Gastrocnemius medialis (tissue), 4 donors: ENCODE measurements at regions not wholly inside any gene's neighbourhood (a gene's known extent, or its start where the extent isn't known, plus 50 kb on each side); places are given as distances from the start of the nearest gene placed in this dataset.

ENCODE experiments used
- ATAC-seq, 2 donors: fragments of 150-250 bp; one replicate each; pipeline ENCODE4 v1.9.1; 2016
- DNase-seq, 2 donors: peaks; one replicate each; pipeline ENCODE4 v3.0.0-alpha.2; 2019
- H3K27ac ChIP-seq, 4 donors: fragments of 200-600 bp; sonication (generic); 1 replicate in 1 of 4; 2 replicates in 3 of 4; pipeline ENCODE4 v1.5.1; 2016 to 2018; ENCODE audit warnings: mild to moderate bottlenecking in 2 of 4, moderate library complexity in 1 of 4
- H3K27me3 ChIP-seq, 3 donors: fragments of 200-600 bp; sonication (generic) in 2 of 3; 1 replicate in 1 of 3; 2 replicates in 2 of 3; pipeline versions ENCODE4 v1.5.1 to v1.6.0; 2016 to 2019; ENCODE audit warnings: mild to moderate bottlenecking in 1 of 3, moderate library complexity in 1 of 3
- H3K36me3 ChIP-seq, 2 donors: fragments of 200-600 bp; sonication (generic) in 1 of 2; one replicate each; pipeline ENCODE4 v1.5.1; 2017 to 2018
- H3K4me1 ChIP-seq, 2 donors: fragments of 200-600 bp; sonication (generic) in 1 of 2; one replicate each; pipeline ENCODE4 v1.5.1; 2016 to 2017; ENCODE audit warnings: mild to moderate bottlenecking in 2 of 2
- H3K4me3 ChIP-seq, 4 donors: fragments of 200-600 bp; sonication (generic) in 3 of 4; 1 replicate in 1 of 4; 2 replicates in 3 of 4; pipeline ENCODE4 v1.5.1; 2016 to 2019; ENCODE audit warnings: mild to moderate bottlenecking in 2 of 4
- H3K9me3 ChIP-seq, 3 donors: fragments of 200-600 bp; sonication (generic) in 2 of 3; 1 replicate in 1 of 3; 2 replicates in 2 of 3; pipeline ENCODE4 v1.5.1; 2016 to 2019
- CTCF ChIP-seq, 5 experiments: fragments of 450-650 bp in 3 of 5; fragments of 200-600 bp in 2 of 5; sonication (generic) in 2 of 5; IDR thresholded peaks in 4 of 5; conservative IDR thresholded peaks in 1 of 5; 1 replicate in 4 of 5; 2 replicates in 1 of 5; pipeline ENCODE4 v1.5.1; 2016 to 2019; ENCODE audit warnings: antibody characterized with exemption in 5 of 5, mild to moderate bottlenecking in 3 of 5, moderate library complexity in 3 of 5
- POLR2A ChIP-seq, 2 donors: fragments of 450-650 bp; IDR thresholded peaks; one replicate each; pipeline ENCODE4 v1.6.1; 2017; ENCODE audit warnings: antibody characterized with exemption in 2 of 2, mild to moderate bottlenecking in 2 of 2, moderate library complexity in 2 of 2
- in situ Hi-C, 4 donors: fragments of 200-750 bp; cut with MboI; loops; one replicate each; pipeline versions ENCODE4 v1.15.0 to v1.8.0; 2017; ENCODE audit warnings: low sequenced_read_pairs in 4 of 4
- intact Hi-C: fragments of 100-400 bp; cut with DNase I; formaldehyde crosslinking; loops from one replicate; pipeline ENCODE4 v1.15.1; 2023; ENCODE audit warnings: low total_unique reads

DNA sequence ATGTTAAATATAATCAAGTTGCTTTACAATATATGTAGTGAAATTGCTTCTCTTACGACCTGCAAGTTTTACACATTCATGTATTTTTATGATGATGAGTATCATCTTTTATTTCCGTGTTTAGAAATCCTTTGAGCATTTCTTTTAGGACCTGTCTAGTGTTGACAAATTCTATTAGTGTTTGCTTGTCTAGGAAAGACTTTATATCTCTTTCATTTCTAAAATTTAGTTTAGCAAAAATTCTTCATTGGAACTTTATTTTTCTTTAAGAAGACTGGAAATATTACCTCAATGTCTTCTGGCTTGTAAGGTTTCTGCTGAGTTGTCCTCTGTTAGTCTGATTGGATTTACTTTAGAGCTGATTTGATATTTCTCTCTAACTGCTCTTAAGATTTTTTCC, 920.9 kb upstream of the CTNND2 start:
- H3K4me1 ChIP-seq = no peaks in the 10 kb centered on the region
- intact Hi-C loops (no loop called here), in situ Hi-C loops (no loop called here)
- H3K9me3 ChIP-seq = no peaks in the 10 kb centered on the region
- no peaks in the 10 kb centered on the region for H3K36me3 ChIP-seq
- DNase-seq (no peak), ATAC-seq (no peak)
- no peaks in the 10 kb centered on the region for H3K27me3 ChIP-seq
- no peak overlapping the region for H3K4me3 ChIP-seq
- H3K27ac ChIP-seq = no peak overlapping the region
- TF ChIP-seq POLR2A (IDR thresholded peaks at IDR 0.05) = no peak
- no peak for TF ChIP-seq CTCF (IDR thresholded peaks at IDR 0.05 in 4 of 5, conservative IDR thresholded peaks at IDR 0.05 in 1 of 5)

DNA sequence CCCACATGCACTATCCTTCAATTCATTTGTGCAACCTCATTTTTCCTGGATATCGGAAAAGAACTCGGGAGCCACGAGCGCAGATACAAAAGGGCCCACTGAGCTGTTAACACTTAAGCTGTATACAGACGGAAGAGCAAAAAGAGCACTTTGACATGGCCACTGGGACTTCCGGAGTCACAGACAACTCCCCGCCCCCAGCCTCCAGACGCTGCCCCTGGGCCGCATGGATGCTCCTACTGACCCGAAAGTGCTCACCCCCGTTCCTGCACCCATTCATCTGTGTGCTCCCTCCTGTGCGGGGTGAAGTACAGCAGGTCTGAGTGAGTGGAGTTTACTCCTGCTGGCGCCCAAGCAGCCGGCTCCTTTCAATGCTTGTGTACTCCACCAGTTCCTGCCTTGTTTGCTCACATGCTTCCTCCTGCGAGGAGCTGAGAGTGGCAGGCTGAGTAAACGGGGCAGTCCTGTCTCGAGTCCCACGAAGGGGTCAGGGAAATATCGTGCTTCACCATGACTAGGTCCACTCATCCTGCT, 901.0 kb upstream of the CTNND2 start:
- TF ChIP-seq POLR2A (IDR thresholded peaks at IDR 0.05) (no peak), CTCF (IDR thresholded peaks at IDR 0.05 in 4 of 5, conservative IDR thresholded peaks at IDR 0.05 in 1 of 5) (no peak)
- Histone ChIP-seq H3K27me3 (no peaks in the 10 kb centered on the region), H3K4me1 (no peaks in the 10 kb centered on the region), H3K4me3 (no peak overlapping the region), H3K27ac (no peak overlapping the region), H3K36me3 (no peaks in the 10 kb centered on the region), H3K9me3 (no peaks in the 10 kb centered on the region)
- no peak for ATAC-seq
- no peak for DNase-seq
- in situ Hi-C loops (no loop called here), intact Hi-C loops (no loop called here)

GRCh38 chr5:12799165-12799564, 894.9 kb upstream of the CTNND2 start:
- Histone ChIP-seq H3K4me1 (no peaks in the 10 kb centered on the region), H3K27me3 (no peaks in the 10 kb centered on the region), H3K9me3 (no peaks in the 10 kb centered on the region), H3K27ac (no peak overlapping the region), H3K36me3 (no peaks in the 10 kb centered on the region), H3K4me3 (no peak overlapping the region)
- ATAC-seq (no peak), DNase-seq (no peak)
- intact Hi-C loops = no loop called here
- in situ Hi-C loops = no loop called here
- TF ChIP-seq POLR2A (IDR thresholded peaks at IDR 0.05) (no peak), CTCF (IDR thresholded peaks at IDR 0.05 in 4 of 5, conservative IDR thresholded peaks at IDR 0.05 in 1 of 5) (no peak)

GRCh38 chr5:12795333-12795663, 891.1 kb upstream of the CTNND2 start:
- in situ Hi-C loops = no loop called here
- DNase-seq = no peak
- Histone ChIP-seq H3K4me1 (no peaks in the 10 kb centered on the region), H3K27me3 (no peaks in the 10 kb centered on the region), H3K36me3 (no peaks in the 10 kb centered on the region), H3K27ac (no peak overlapping the region), H3K9me3 (no peaks in the 10 kb centered on the region), H3K4me3 (no peak overlapping the region)
- ATAC-seq = no peak
- TF ChIP-seq POLR2A (IDR thresholded peaks at IDR 0.05) = no peak
- no peak for TF ChIP-seq CTCF (IDR thresholded peaks at IDR 0.05 in 4 of 5, conservative IDR thresholded peaks at IDR 0.05 in 1 of 5)
- intact Hi-C loops = no loop called here
